ENCODE measurements at regions not wholly inside any gene's neighbourhood (a gene's known extent, or its start where the extent isn't known, plus 50 kb on each side); places are given as distances from the start of the nearest gene placed in this dataset.

DNA sequence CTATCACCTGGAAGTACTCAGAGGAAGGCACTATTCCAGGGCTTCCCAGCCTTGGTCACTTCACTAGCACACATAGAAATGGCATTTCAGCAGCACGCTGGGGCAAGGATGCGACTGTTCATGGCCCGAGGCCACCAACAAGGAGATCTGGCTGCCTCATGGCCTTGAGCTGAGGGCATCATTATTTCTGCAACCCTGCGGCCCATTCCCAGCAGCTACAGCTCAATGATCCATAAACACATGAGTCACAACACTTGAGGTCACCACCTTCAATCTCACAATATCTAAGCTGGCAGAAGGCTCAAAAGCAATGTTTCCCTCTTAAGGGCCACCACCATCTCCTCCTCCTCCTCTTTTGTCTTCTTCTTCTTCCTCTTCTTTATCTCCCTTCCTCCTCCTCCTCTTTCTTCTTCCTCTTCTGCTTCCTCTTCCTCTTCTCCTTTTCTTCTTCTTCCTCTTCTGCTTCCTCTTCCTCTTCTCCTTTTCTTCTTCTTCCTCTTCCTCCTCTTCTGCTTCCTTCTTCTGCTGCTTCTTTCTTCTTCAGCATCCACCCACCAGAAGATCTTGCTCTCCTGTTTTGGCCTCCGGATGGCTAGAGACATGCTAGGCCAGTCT, 382.9 kb upstream of the CNR1 start:
- H3K9me3 Mint-ChIP-seq (ENCODE audit: insufficient read depth): peaks cover 10% of the 10 kb centered on the region
- ChIA-PET POLR2A (no interaction called here), CTCF (no interaction called here)
- no peak for ATAC-seq (ENCODE audit: low read depth)
- H3K4me1 Mint-ChIP-seq: peaks cover 5% of the 10 kb centered on the region
- H3K4me2 ChIP-seq (replicated peaks; ENCODE audit: low read depth, low read length, poor library complexity, severe bottlenecking): no peak overlapping the region
- peaks cover 0 to 8% (median 7%) of the 10 kb centered on the region in 3 donors for H3K9me3 ChIP-seq (ENCODE audit: control extremely low read depth in 1 of 3, control insufficient read depth in 2 of 3, insufficient read depth in 1 of 3, low read length in 2 of 3)
- H3K9ac ChIP-seq (ENCODE audit: low read length): no peak overlapping the region
- H3K27me3 ChIP-seq (replicated peaks in 1 of 4; ENCODE audit: control extremely low read depth in 1 of 4, control insufficient read depth in 3 of 4, insufficient read depth in 4 of 4, low read length in 3 of 4): no peaks in the 10 kb centered on the region
- peak overlapping the region in 1 of 2 donors; percentile 68 for H3K27ac ChIP-seq (ENCODE audit: low read length in 2 of 2)
- no peaks in the 10 kb centered on the region for H3K79me2 ChIP-seq (ENCODE audit: control insufficient read depth, insufficient read depth, low read length)
- 99% methylated on average over 5 of the region's 5 CpGs for WGBS (ENCODE audit: insufficient coverage)
- TF ChIP-seq, protein P1, sequence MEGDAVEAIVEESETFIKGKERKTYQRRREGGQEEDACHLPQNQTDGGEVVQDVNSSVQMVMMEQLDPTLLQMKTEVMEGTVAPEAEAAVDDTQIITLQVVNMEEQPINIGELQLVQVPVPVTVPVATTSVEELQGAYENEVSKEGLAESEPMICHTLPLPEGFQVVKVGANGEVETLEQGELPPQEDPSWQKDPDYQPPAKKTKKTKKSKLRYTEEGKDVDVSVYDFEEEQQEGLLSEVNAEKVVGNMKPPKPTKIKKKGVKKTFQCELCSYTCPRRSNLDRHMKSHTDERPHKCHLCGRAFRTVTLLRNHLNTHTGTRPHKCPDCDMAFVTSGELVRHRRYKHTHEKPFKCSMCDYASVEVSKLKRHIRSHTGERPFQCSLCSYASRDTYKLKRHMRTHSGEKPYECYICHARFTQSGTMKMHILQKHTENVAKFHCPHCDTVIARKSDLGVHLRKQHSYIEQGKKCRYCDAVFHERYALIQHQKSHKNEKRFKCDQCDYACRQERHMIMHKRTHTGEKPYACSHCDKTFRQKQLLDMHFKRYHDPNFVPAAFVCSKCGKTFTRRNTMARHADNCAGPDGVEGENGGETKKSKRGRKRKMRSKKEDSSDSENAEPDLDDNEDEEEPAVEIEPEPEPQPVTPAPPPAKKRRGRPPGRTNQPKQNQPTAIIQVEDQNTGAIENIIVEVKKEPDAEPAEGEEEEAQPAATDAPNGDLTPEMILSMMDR (IDR thresholded peaks at IDR 0.05): no peak
- no peak for TF ChIP-seq EZH2 (IDR thresholded peaks at IDR 0.05; ENCODE audit: borderline replicate concordance, insufficient read depth, low read depth, low read length, poor library complexity, severe bottlenecking)
- intact Hi-C loops (cut with micrococcal nuclease): no loop called here
- no peak overlapping the region for H3K4me3 ChIP-seq (ENCODE audit: control extremely low read depth in 1 of 5, extremely low read depth in 1 of 5, insufficient read depth in 1 of 5, low read depth in 2 of 5, low read length in 4 of 5)
- H2AFZ ChIP-seq (ENCODE audit: insufficient read depth, low read depth, low read length, poor library complexity, severe bottlenecking): no peak overlapping the region
- peaks cover 5 to 6% of the 10 kb centered on the region in 2 donors for H3K4me1 ChIP-seq (ENCODE audit: control insufficient read depth in 2 of 2, insufficient read depth in 2 of 2, low read length in 2 of 2)
- no peaks in the 10 kb centered on the region for H3K36me3 ChIP-seq (replicated peaks in 1 of 2; ENCODE audit: control extremely low read depth in 1 of 2, control insufficient read depth in 1 of 2, extremely low read depth in 1 of 2, insufficient read depth in 2 of 2, low read length in 1 of 2)
- no peak overlapping the region for H3K4me3 Mint-ChIP-seq
- no peak overlapping the region for H3K27ac Mint-ChIP-seq
- H4K20me1 ChIP-seq (ENCODE audit: control insufficient read depth, insufficient read depth, low read length, poor library complexity, severe bottlenecking): no peaks in the 10 kb centered on the region
- no peaks in the 10 kb centered on the region for H3K27me3 Mint-ChIP-seq
- no peak for DNase-seq

DNA sequence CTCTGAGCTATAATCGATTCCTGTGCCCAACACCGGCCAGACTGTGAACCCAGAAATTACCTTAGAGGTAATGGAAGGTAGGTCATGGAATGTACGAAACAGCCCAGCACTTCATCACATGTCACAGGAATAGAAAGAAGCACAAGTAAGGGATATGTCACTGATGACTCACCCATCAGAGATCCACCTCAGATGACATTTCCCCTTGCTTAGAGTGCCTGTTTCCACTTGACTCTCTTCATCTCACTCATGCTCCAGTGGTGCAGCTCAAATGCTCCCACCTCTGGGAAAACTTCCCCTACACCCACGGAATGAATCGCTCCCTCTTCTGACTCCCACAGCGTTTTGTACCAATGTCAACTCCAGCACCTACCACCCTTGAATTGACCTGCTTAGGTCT, 381.6 kb upstream of the CNR1 start:
- CTCF ChIA-PET: no interaction called here
- Histone ChIP-seq H3K9me3 (ENCODE audit: control extremely low read depth in 1 of 3, control insufficient read depth in 2 of 3, insufficient read depth in 1 of 3, low read length in 2 of 3) (peaks cover 0 to 8% (median 7%) of the 10 kb centered on the region in 3 donors), H3K4me3 (ENCODE audit: control extremely low read depth in 1 of 5, extremely low read depth in 1 of 5, insufficient read depth in 1 of 5, low read depth in 2 of 5, low read length in 4 of 5) (no peak overlapping the region), H3K79me2 (ENCODE audit: control insufficient read depth, insufficient read depth, low read length) (no peaks in the 10 kb centered on the region), H4K20me1 (ENCODE audit: control insufficient read depth, insufficient read depth, low read length, poor library complexity, severe bottlenecking) (no peaks in the 10 kb centered on the region), H3K36me3 (replicated peaks in 1 of 2; ENCODE audit: control extremely low read depth in 1 of 2, control insufficient read depth in 1 of 2, extremely low read depth in 1 of 2, insufficient read depth in 2 of 2, low read length in 1 of 2) (no peaks in the 10 kb centered on the region), H3K27me3 (replicated peaks in 1 of 4; ENCODE audit: control extremely low read depth in 1 of 4, control insufficient read depth in 3 of 4, insufficient read depth in 4 of 4, low read length in 3 of 4) (no peaks in the 10 kb centered on the region), H3K9ac (ENCODE audit: low read length) (no peak overlapping the region), H2AFZ (ENCODE audit: insufficient read depth, low read depth, low read length, poor library complexity, severe bottlenecking) (no peak overlapping the region), H3K4me1 (ENCODE audit: control insufficient read depth in 2 of 2, insufficient read depth in 2 of 2, low read length in 2 of 2) (peaks cover 5 to 6% of the 10 kb centered on the region in 2 donors), H3K4me2 (replicated peaks; ENCODE audit: low read depth, low read length, poor library complexity, severe bottlenecking) (no peak overlapping the region), H3K27ac (ENCODE audit: low read length in 2 of 2) (no peak overlapping the region)
- POLR2A ChIA-PET: no interaction called here
- TF ChIP-seq EZH2 (IDR thresholded peaks at IDR 0.05; ENCODE audit: borderline replicate concordance, insufficient read depth, low read depth, low read length, poor library complexity, severe bottlenecking): no peak
- TF ChIP-seq, protein P1 (IDR thresholded peaks at IDR 0.05): no peak
- Mint-ChIP-seq H3K27me3 (no peaks in the 10 kb centered on the region), H3K9me3 (ENCODE audit: insufficient read depth) (peaks cover 10% of the 10 kb centered on the region), H3K27ac (no peak overlapping the region), H3K4me3 (no peak overlapping the region), H3K4me1 (peaks cover 5% of the 10 kb centered on the region)
- DNase-seq (no peak), ATAC-seq (ENCODE audit: low read depth) (no peak)
- intact Hi-C loops (cut with micrococcal nuclease): no loop called here
- WGBS (ENCODE audit: insufficient coverage): 86% methylated on average over 3 of the region's 6 CpGs

Data from B cell (primary cell).